Right kidney (tissue), 1 donor: ENCODE measurements at regions not wholly inside any gene's neighbourhood (a gene's known extent, or its start where the extent isn't known, plus 50 kb on each side); places are given as distances from the start of the nearest gene placed in this dataset.
"Not testable (repeated sequence)": the region's sequence is repeated elsewhere in the genome, so short reads cannot be mapped to it uniquely, and the experiment has no call there.

ENCODE experiments used
- DNase-seq: peaks from one replicate; pipeline ENCODE4 v3.0.0-alpha.2; 2016

- no peak for DNase-seq
These were observed 1327.9 kb downstream of the BRD1 start for GRCh38 chr22:48499456-48500425.

GRCh38 chr22:48498526-48499331, 1328.9 kb downstream of the BRD1 start:
- DNase-seq = no peak

GRCh38 chr22:48497743-48498520, 1329.7 kb downstream of the BRD1 start:
- DNase-seq = not testable (repeated sequence)

GRCh38 chr22:48496987-48497650, 1330.6 kb downstream of the BRD1 start:
- DNase-seq = no peak

GRCh38 chr22:48496226-48496845, 1331.3 kb downstream of the BRD1 start:
- DNase-seq = no peak

GRCh38 chr22:48495751-48496080, 1332.0 kb downstream of the BRD1 start:
- DNase-seq = no peak

- DNase-seq = no peak
These were observed 1332.5 kb downstream of the BRD1 start for GRCh38 chr22:48494968-48495750.

- no peak for DNase-seq
These were observed 1333.3 kb downstream of the BRD1 start for GRCh38 chr22:48494256-48494967.

GRCh38 chr22:48493733-48494132, 1333.9 kb downstream of the BRD1 start:
- DNase-seq = no peak

GRCh38 chr22:48492366-48493320, 1335.0 kb downstream of the BRD1 start:
- DNase-seq = peak; percentile 62

GRCh38 chr22:48491451-48491941, 1336.2 kb downstream of the BRD1 start:
- DNase-seq = peak; percentile 42

GRCh38 chr22:48490500-48491411, 1336.9 kb downstream of the BRD1 start:
- peak; percentile 35 for DNase-seq

- DNase-seq = peak; percentile 81
These were observed 1337.8 kb downstream of the BRD1 start for GRCh38 chr22:48489551-48490499.

GRCh38 chr22:48488611-48489511, 1338.8 kb downstream of the BRD1 start:
- DNase-seq = peak; percentile 63

GRCh38 chr22:48488149-48488551, 1339.5 kb downstream of the BRD1 start:
- peak; percentile 41 for DNase-seq
